Tibial nerve (tissue), 4 donors: ENCODE measurements at regions not wholly inside any gene's neighbourhood (a gene's known extent, or its start where the extent isn't known, plus 50 kb on each side); places are given as distances from the start of the nearest gene placed in this dataset.
A peak's percentile ranks its signal among the peaks of the same experiment; 100 is the strongest.

ENCODE experiments used
- DNase-seq, 2 donors: peaks; one replicate each; pipeline ENCODE4 v3.0.0-alpha.2; 2019; ENCODE audit warnings: low spot score in 2 of 2
- H3K27ac ChIP-seq, 4 donors: fragments of 200-600 bp; sonication (generic) in 3 of 4; one replicate each; pipeline ENCODE4 v1.5.1; 2017 to 2019; ENCODE audit warnings: mild to moderate bottlenecking in 1 of 4
- H3K27me3 ChIP-seq, 2 donors: fragments of 200-600 bp; sonication (generic) in 1 of 2; one replicate each; pipeline versions ENCODE4 v1.5.1 to v1.6.0; 2017 to 2019
- H3K36me3 ChIP-seq, 3 donors: fragments of 200-600 bp; sonication (generic); one replicate each; pipeline ENCODE4 v1.5.1; 2018 to 2019
- H3K4me1 ChIP-seq, 4 donors: fragments of 200-600 bp; sonication (generic) in 3 of 4; one replicate each; pipeline ENCODE4 v1.5.1; 2017 to 2019
- H3K4me3 ChIP-seq, 4 donors: fragments of 200-600 bp; sonication (generic) in 3 of 4; one replicate each; pipeline ENCODE4 v1.5.1; 2017 to 2019; ENCODE audit warnings: mild to moderate bottlenecking in 1 of 4, moderate library complexity in 1 of 4
- H3K9me3 ChIP-seq, 4 donors: fragments of 200-600 bp; sonication (generic) in 3 of 4; one replicate each; pipeline ENCODE4 v1.5.1; 2017 to 2019
- EP300 ChIP-seq, 2 donors: sonication (generic); formaldehyde crosslinking; IDR thresholded peaks; one replicate each; pipeline ENCODE4 v1.6.1; 2017; ENCODE audit warnings: antibody characterized with exemption in 2 of 2, mild to moderate bottlenecking in 1 of 2
- POLR2A ChIP-seq, 2 donors: fragments of 450-650 bp; IDR thresholded peaks; one replicate each; pipeline ENCODE4 v1.6.1; 2017; ENCODE audit warnings: antibody characterized with exemption in 2 of 2, mild to moderate bottlenecking in 2 of 2, moderate library complexity in 2 of 2
- WGBS, 2 donors: methylation state at CpG; one replicate each; pipeline ENCODE4 v1.1.5; 2018; 5-methylcytosine and 5-hydroxymethylcytosine counted together
- TF ChIP-seq, protein P1 (sequence below), 5 experiments: fragments of 200-600 bp in 3 of 5; fragments of 450-650 bp in 2 of 5; sonication (generic) in 3 of 5; IDR thresholded peaks; one replicate each; pipeline ENCODE4 v1.5.1; 2016 to 2019; ENCODE audit warnings: antibody characterized with exemption in 5 of 5, mild to moderate bottlenecking in 3 of 5, moderate library complexity in 2 of 5

DNA sequence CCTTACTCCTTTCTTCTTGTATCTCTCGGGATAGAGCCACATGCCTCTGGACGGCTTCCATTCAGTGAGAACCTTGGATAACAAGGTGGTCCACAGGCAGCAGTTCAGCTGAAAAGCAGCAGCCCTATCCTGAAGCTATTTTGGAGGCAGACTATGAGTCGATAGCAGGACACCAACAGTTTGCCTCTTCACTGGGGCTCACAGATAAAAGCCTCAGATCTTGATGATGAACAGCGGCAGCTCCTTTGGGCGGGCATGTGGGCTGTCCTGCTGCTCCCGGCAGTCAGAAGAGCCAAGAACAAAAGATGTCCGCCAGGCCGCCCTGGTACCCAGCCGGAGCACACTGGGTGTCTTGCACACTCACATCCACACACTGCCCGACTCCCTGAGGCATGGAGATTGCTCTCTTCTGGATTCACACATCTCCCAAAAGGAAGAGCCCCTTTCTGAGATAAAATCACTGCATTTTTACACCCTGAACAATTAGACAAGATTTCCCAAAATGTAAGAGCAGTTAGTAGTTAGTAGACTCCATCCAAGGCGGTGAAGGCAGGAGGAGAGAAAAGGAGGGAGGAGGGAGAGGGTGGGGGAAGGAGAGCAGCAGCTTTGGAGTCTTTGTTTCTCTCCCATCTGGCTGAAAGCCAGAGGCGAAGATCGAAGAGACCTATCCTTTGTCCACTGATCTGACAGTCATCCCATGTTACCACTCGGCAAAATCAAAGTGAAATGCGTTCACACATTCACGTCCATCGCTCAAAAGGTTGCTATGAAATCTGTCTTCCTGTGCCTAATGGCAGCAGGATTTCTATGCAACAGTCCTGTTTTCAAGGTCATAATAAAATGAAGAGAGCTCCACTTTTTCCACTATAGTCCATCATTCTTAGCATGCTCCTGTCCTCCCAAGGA is 90.1 kb upstream of the KLF7 start:
- DNase-seq, result no peak
- Histone ChIP-seq H3K9me3 (no peaks in the 10 kb centered on the region), H3K4me1 (peaks cover 0 to 37% (median 20%) of the 10 kb centered on the region in 4 donors), H3K27ac (no peak overlapping the region), H3K27me3 (no peaks in the 10 kb centered on the region), H3K36me3 (no peaks in the 10 kb centered on the region), H3K4me3 (no peak overlapping the region)
- TF ChIP-seq EP300 (IDR thresholded peaks at IDR 0.05) (no peak), POLR2A (IDR thresholded peaks at IDR 0.05) (no peak)
- TF ChIP-seq, protein P1, sequence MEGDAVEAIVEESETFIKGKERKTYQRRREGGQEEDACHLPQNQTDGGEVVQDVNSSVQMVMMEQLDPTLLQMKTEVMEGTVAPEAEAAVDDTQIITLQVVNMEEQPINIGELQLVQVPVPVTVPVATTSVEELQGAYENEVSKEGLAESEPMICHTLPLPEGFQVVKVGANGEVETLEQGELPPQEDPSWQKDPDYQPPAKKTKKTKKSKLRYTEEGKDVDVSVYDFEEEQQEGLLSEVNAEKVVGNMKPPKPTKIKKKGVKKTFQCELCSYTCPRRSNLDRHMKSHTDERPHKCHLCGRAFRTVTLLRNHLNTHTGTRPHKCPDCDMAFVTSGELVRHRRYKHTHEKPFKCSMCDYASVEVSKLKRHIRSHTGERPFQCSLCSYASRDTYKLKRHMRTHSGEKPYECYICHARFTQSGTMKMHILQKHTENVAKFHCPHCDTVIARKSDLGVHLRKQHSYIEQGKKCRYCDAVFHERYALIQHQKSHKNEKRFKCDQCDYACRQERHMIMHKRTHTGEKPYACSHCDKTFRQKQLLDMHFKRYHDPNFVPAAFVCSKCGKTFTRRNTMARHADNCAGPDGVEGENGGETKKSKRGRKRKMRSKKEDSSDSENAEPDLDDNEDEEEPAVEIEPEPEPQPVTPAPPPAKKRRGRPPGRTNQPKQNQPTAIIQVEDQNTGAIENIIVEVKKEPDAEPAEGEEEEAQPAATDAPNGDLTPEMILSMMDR (IDR thresholded peaks at IDR 0.05), result no peak
- 77 to 85% methylated on average over 17 of the region's 17 CpGs for WGBS, 2 donors

DNA sequence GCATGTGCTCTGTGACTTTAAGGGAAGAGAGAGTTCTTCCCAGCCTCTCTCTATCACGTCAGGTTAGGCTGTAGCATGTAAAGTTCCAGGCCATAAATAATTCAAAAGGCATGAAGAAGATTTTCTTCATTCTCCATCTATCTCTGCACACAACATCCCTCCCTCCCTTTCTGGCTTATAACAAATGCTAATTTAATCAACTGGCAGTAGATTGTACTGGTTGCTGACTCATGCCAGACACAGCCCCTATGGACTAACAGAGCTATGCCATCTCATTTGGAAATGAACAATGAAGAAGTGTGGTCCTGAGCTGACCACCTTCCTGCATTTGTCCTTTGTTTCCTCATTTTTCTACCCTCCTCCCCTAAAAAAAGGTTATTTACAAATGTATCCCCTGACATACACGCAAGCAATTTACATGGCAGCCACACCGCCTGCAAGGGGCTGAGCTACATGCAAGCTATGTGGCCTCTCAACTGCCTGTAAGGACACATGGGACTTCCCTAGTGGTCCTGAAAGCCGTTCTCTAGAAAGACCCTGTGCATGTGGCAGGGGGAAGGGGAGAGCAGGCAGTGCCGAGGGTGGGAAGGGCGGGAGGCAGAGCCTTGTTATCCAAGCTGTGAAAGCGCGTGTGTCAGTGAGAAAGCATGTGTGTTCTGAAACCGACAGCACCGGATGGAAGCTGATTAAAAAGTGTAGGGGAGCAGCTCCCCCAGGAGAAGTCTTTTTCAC is 90.9 kb upstream of the KLF7 start:
- no peak overlapping the region for H3K27ac ChIP-seq
- no peak for DNase-seq
- no peaks in the 10 kb centered on the region for H3K9me3 ChIP-seq
- H3K4me3 ChIP-seq, result no peak overlapping the region
- WGBS, 2 donors, result 72 to 75% methylated on average over 10 of the region's 10 CpGs
- H3K27me3 ChIP-seq, result no peaks in the 10 kb centered on the region
- no peaks in the 10 kb centered on the region for H3K36me3 ChIP-seq
- TF ChIP-seq, protein P1 (IDR thresholded peaks at IDR 0.05), result no peak
- TF ChIP-seq POLR2A (IDR thresholded peaks at IDR 0.05) (no peak), EP300 (IDR thresholded peaks at IDR 0.05) (no peak)
- peaks cover 0 to 37% (median 20%) of the 10 kb centered on the region in 4 donors for H3K4me1 ChIP-seq

DNA sequence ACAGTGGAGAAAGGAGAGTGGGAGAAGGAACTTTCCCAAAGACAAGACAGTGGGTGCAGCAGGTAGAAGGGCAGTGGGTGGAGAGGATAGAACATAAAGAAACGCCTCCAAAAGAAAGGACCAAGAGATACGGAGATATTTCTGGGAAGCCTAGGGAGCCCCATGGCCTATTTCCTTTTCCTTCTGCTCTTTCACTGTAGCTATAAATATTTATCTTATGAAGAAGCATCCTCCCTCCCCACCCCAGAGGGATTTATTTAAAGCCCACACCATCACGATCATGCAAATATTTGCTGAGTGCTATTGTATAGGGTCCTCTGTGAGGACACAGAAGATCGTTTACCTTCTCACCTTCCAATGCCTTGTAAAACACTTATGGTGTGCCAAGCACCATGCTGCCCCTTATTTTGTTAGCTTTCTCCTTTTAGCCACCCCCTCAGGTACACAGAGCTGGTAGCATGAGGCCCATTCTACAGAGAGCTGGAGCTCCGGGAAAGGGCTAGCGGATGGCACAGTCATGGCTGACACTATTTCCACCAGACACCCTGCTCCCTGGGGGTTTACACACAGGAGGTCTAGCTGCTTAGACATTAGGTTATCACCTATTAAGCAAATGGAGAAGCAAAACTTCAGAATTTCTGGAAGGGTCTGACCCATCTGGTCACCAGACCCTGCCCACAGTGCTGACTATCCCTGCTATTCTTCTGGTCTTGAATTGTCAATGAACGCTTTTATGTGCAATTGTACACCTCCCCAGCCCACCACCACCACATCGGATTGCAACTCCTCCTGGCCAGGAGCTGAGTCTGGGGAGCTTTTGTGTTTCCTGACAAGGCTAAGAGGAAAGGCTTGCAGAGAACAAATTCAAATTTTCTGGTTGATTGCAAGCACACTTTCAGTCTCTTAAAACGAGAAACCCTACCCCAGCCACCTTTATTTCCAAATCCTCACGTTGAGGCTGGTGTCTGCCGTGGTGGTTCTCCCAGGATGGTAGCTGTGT is 91.8 kb upstream of the KLF7 start:
- H3K36me3 ChIP-seq, result no peaks in the 10 kb centered on the region
- H3K27ac ChIP-seq, result peak overlapping the region in 2 of 4 donors; percentile 3 to 15
- no peak overlapping the region for H3K4me3 ChIP-seq
- TF ChIP-seq, protein P1 (IDR thresholded peaks at IDR 0.05), result no peak
- TF ChIP-seq EP300 (IDR thresholded peaks at IDR 0.05), result no peak
- H3K4me1 ChIP-seq, result peaks cover 0 to 37% (median 20%) of the 10 kb centered on the region in 4 donors
- H3K27me3 ChIP-seq, result no peaks in the 10 kb centered on the region
- no peaks in the 10 kb centered on the region for H3K9me3 ChIP-seq
- no peak for DNase-seq
- WGBS, 2 donors, result 52 to 56% methylated on average over 11 of the region's 11 CpGs

DNA sequence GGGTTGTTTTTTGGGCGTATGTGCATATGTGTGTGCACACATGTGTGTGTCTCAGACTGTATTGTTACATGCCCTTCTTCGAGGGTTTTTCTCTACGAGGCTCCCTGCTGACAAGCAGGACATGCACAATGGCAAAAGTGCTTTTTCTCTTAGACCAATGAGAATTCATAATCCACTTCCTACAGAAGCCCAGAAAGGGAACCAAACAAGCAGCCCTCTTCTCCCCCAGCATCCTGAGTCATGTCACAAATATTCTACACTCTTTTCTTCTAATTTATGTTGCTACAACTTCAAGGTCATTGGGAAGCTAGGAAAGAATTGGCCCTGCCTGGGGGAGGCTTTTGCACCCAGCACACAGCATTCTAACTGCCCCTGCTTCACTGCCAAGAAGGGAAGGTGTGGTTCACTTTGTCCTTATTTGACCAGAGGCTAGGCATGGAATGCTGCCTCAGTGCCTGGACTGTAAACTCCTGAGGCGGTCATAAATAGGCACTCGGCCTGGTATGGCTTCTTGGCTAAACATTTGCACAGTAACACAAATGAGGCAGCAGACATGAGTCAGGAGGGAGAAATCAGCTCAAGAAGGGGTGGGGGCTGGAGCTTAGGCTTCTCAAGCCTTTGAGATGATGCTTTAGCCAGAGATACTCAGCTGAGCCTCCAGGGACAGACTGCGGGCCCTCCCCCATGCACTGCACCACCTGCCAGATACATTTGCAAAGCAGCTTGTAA is 92.7 kb upstream of the KLF7 start:
- 15 to 17% methylated on average over 6 of the region's 6 CpGs for WGBS, 2 donors
- Histone ChIP-seq H3K9me3 (no peaks in the 10 kb centered on the region), H3K36me3 (no peaks in the 10 kb centered on the region), H3K27ac (peak overlapping the region in 2 of 4 donors; percentile 3 to 15), H3K27me3 (no peaks in the 10 kb centered on the region), H3K4me3 (no peak overlapping the region), H3K4me1 (peaks cover 0 to 37% (median 20%) of the 10 kb centered on the region in 4 donors)
- TF ChIP-seq EP300 (IDR thresholded peaks at IDR 0.05) (peak in 1 of 2 donors; percentile 82), POLR2A (IDR thresholded peaks at IDR 0.05) (no peak)
- peak in 1 of 2 donors; percentile 17 for DNase-seq
